Thoracic aorta (tissue), 2 donors: ENCODE measurements at regions not wholly inside any gene's neighbourhood (a gene's known extent, or its start where the extent isn't known, plus 50 kb on each side); places are given as distances from the start of the nearest gene placed in this dataset.

Source experiments
- ATAC-seq: fragments of 150-250 bp; one replicate; pipeline ENCODE4 v1.8.0; 2017; ENCODE audit warnings: low read depth; ENCODE audit not compliant: insufficient number of reproducible peaks, low FRiP score
- DNase-seq: peaks from one replicate; pipeline ENCODE4 v3.0.0-alpha.2; 2020; ENCODE audit warnings: low spot score
- H3K27ac ChIP-seq, 2 donors: fragments of 200-600 bp; sonication (generic); 1 replicate in 1 of 2; 2 replicates in 1 of 2; pipeline ENCODE4 v1.5.1; 2016; ENCODE audit warnings: mild to moderate bottlenecking in 2 of 2, moderate library complexity in 2 of 2
- H3K27me3 ChIP-seq: fragments of 200-600 bp; sonication (generic); replicated peaks from 2 replicates; pipeline ENCODE4 v1.6.0; 2016; ENCODE audit warnings: mild to moderate bottlenecking; ENCODE audit not compliant: insufficient read depth
- H3K36me3 ChIP-seq: fragments of 200-600 bp; sonication (generic); one replicate; pipeline ENCODE4 v1.5.1; 2016
- H3K4me1 ChIP-seq, 2 donors: fragments of 200-600 bp; sonication (generic); 1 replicate in 1 of 2; 2 replicates in 1 of 2; pipeline versions ENCODE4 v1.5.1 to v1.6.0; 2016; ENCODE audit warnings: low read depth in 2 of 2, mild to moderate bottlenecking in 1 of 2; ENCODE audit not compliant: control insufficient read depth in 1 of 2
- H3K4me3 ChIP-seq: fragments of 200-600 bp; sonication (generic); 2 replicates; pipeline ENCODE4 v1.5.1; 2016; ENCODE audit warnings: mild to moderate bottlenecking
- H3K9me3 ChIP-seq: fragments of 200-600 bp; sonication (generic); 2 replicates; pipeline ENCODE4 v1.5.1; 2016
- TF ChIP-seq, protein P1 (sequence below): fragments of 200-600 bp; sonication (generic); IDR thresholded peaks from one replicate; pipeline ENCODE4 v1.5.1; 2019; ENCODE audit warnings: antibody characterized with exemption

DNA sequence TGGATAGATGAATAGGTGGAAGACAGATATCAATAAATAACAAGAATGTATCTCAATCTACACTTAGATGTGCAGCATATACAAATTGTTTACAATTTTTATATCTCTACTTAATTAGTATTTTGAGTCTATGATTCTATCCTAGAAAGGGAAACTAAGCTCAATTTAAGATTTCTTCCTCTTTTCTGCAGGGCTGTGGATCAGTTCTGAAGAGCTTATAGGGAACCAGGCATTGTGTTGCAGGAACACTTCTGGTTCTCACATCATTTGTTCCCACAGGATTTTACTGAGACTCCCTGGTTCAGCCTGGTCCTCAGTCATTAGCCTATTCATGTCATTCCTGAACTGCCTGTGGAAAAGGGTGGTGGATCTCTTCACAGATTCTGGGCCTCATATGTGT, 105.8 kb downstream of the TNFSF18 start:
- TF ChIP-seq, protein P1, sequence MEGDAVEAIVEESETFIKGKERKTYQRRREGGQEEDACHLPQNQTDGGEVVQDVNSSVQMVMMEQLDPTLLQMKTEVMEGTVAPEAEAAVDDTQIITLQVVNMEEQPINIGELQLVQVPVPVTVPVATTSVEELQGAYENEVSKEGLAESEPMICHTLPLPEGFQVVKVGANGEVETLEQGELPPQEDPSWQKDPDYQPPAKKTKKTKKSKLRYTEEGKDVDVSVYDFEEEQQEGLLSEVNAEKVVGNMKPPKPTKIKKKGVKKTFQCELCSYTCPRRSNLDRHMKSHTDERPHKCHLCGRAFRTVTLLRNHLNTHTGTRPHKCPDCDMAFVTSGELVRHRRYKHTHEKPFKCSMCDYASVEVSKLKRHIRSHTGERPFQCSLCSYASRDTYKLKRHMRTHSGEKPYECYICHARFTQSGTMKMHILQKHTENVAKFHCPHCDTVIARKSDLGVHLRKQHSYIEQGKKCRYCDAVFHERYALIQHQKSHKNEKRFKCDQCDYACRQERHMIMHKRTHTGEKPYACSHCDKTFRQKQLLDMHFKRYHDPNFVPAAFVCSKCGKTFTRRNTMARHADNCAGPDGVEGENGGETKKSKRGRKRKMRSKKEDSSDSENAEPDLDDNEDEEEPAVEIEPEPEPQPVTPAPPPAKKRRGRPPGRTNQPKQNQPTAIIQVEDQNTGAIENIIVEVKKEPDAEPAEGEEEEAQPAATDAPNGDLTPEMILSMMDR = no peak
- no peak overlapping the region for H3K4me3 ChIP-seq
- no peaks in the 10 kb centered on the region for H3K9me3 ChIP-seq
- H3K27ac ChIP-seq = no peak overlapping the region
- peaks cover 0 to 7% of the 10 kb centered on the region in 2 donors for H3K4me1 ChIP-seq
- H3K36me3 ChIP-seq = no peaks in the 10 kb centered on the region
- H3K27me3 ChIP-seq = no peaks in the 10 kb centered on the region
- ATAC-seq = no peak
- no peak for DNase-seq

DNA sequence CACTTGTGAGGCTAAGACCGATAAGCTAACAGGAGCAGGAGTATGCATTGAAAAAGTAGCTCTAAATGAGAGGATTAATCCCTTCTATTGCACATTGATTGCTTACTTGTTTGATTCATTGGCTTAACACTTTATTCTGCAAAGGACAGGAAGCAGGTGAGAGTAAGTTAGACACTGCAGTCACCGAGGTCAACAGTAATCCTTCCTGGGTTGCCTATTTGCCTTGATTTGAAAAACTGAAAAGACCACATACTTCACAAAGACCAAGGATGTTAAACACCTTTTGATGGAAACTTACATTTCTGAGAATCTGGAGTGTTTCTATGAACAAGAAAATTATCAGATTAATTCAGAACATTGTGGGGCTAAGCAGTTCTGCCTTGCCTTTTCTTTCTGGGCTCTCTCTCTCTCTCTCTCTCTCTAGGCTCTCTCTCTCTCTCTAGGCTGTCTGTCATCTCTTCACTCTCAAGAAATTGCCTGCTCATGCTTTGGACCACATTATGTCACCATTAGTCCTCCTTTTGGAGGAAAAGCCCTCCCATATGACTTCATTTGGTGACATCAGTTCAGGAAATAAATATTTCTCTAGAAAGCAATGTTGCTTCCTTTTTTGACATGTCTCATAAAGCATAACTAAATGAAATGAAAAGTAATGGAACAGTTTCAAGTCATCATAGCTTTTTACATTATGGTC, 103.8 kb downstream of the TNFSF18 start:
- Histone ChIP-seq H3K36me3 (no peaks in the 10 kb centered on the region), H3K27ac (no peak overlapping the region), H3K4me3 (no peak overlapping the region), H3K27me3 (no peaks in the 10 kb centered on the region), H3K9me3 (no peaks in the 10 kb centered on the region), H3K4me1 (no peaks in the 10 kb centered on the region)
- no peak for ATAC-seq
- DNase-seq = no peak
- TF ChIP-seq, protein P1 = no peak

DNA sequence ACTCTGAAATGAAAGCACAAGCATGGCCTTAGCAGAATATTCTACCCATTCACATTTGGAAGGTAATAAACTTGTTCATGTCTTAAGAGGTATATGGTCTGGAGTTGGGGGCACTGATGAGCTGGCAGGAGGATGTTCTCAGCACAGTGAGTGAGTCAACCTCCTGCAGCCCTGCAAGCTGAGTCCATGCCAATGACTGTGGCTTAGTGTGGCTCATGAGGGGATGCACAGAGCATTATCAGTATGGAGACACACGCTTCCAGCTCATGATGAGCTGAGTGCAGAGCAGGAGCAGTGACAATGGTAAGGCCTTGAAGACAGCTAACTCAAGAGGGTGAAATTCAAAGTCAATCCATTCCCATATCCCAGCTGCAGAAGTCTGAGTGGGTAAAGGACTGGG, 102.3 kb downstream of the TNFSF18 start:
- no peaks in the 10 kb centered on the region for H3K27me3 ChIP-seq
- H3K36me3 ChIP-seq = no peaks in the 10 kb centered on the region
- TF ChIP-seq, protein P1 = no peak
- no peak overlapping the region for H3K27ac ChIP-seq
- H3K4me1 ChIP-seq = no peaks in the 10 kb centered on the region
- ATAC-seq (no peak), DNase-seq (no peak)
- H3K4me3 ChIP-seq = no peak overlapping the region
- H3K9me3 ChIP-seq = no peaks in the 10 kb centered on the region

DNA sequence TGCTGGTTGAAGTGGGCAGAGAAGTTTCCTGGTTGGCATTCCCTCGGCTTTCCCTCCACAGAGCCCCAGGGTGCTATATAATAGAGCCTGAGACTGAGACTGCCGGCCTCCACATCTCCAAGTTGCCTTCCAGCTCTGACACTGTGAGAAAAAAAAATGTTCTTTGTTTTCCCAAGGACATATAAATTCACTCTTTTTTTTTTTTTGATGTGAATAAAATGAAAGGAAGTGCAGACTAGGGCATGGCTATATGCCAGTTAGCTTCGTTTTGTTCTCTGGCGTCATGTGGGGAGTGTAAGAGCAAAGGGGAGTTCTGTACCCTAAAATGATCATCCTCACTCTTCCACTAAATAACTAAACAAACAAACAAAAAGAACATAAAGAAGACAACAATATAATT, 101.6 kb downstream of the TNFSF18 start:
- ATAC-seq = no peak
- TF ChIP-seq, protein P1 = no peak
- Histone ChIP-seq H3K4me3 (no peak overlapping the region), H3K27ac (no peak overlapping the region), H3K9me3 (no peaks in the 10 kb centered on the region), H3K27me3 (no peaks in the 10 kb centered on the region), H3K36me3 (no peaks in the 10 kb centered on the region), H3K4me1 (no peaks in the 10 kb centered on the region)
- DNase-seq = no peak

DNA sequence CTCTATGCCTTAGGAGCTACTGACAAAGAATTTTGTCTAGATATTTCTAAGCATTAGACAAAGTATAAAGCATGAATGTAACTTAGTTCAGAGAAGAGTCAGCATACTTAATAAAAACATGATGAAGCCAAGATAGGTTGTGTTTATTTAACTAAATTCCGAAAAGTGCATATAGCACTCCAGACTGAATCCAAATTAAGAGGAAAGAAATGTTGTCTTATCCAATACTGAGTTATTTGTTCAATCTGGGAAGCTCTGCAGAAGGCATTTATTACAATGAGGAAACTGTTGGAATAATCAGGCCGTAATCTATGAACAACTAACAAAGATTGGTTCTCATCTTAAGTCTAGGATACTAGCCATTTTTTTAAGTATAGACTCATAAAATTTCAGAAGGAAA, 100.2 kb downstream of the TNFSF18 start:
- DNase-seq (no peak), ATAC-seq (no peak)
- no peak overlapping the region for H3K27ac ChIP-seq
- H3K4me3 ChIP-seq = no peak overlapping the region
- no peaks in the 10 kb centered on the region for H3K9me3 ChIP-seq
- H3K36me3 ChIP-seq = no peaks in the 10 kb centered on the region
- TF ChIP-seq, protein P1 = no peak
- H3K27me3 ChIP-seq = no peaks in the 10 kb centered on the region
- no peaks in the 10 kb centered on the region for H3K4me1 ChIP-seq
